A673 (cell line): ENCODE measurements at regions not wholly inside any gene's neighbourhood (a gene's known extent, or its start where the extent isn't known, plus 50 kb on each side); places are given as distances from the start of the nearest gene placed in this dataset.

Source experiments
- CTCF ChIP-seq: fragments of 300-800, 200-600 bp; sonication (generic); conservative IDR thresholded peaks from 2 replicates; pipeline ENCODE4 v1.5.1; 2017; ENCODE audit warnings: low read depth, mild to moderate bottlenecking, antibody characterized with exemption, low read length, moderate library complexity, mixed read lengths
- EZH2 ChIP-seq: fragments of 200-600 bp; sonication (generic); IDR thresholded peaks from 2 replicates; pipeline ENCODE4 v1.6.1; 2017; ENCODE audit warnings: borderline replicate concordance, low read depth, mild to moderate bottlenecking, mixed read lengths, antibody characterized with exemption, low read length; ENCODE audit not compliant: poor library complexity, severe bottlenecking

GRCh38 chr19:30906871-30907270 lies 442.4 kb downstream of the TSHZ3 start:
- TF ChIP-seq EZH2: no peak
- TF ChIP-seq CTCF: no peak
